GM06990 (cell line): ENCODE measurements at regions not wholly inside any gene's neighbourhood (a gene's known extent, or its start where the extent isn't known, plus 50 kb on each side); places are given as distances from the start of the nearest gene placed in this dataset.

Experiments
- DNase-seq: peaks from one replicate; pipeline ENCODE4 v3.0.0-alpha.2; 2011; ENCODE audit not compliant: insufficient read length; ENCODE audit errors: extremely low read depth
- H3K27me3 ChIP-seq: replicated peaks from 2 replicates; pipeline ENCODE4 v1.6.0; 2011; ENCODE audit warnings: low read length; ENCODE audit not compliant: control insufficient read depth, insufficient read depth
- H3K36me3 ChIP-seq: 2 replicates; pipeline ENCODE4 v1.5.1; 2011; ENCODE audit warnings: low read length; ENCODE audit not compliant: control insufficient read depth, insufficient read depth
- H3K4me3 ChIP-seq: replicated peaks from 2 replicates; pipeline ENCODE4 v1.5.1; 2011; ENCODE audit warnings: low read depth, mild to moderate bottlenecking, control low read depth, low read length
- CTCF ChIP-seq: IDR thresholded peaks from 2 replicates; pipeline ENCODE4 v1.5.1; 2011; ENCODE audit warnings: low read length, control low read depth, mild to moderate bottlenecking, inconsistent platforms; ENCODE audit not compliant: insufficient read depth, poor library complexity, severe bottlenecking

GRCh38 chr5:4245076-4245475 lies 649.4 kb downstream of the IRX1 start:
- no peaks in the 10 kb centered on the region for H3K27me3 ChIP-seq
- H3K36me3 ChIP-seq, result no peaks in the 10 kb centered on the region
- no peak for DNase-seq
- TF ChIP-seq CTCF, result no peak
- no peak overlapping the region for H3K4me3 ChIP-seq

DNA sequence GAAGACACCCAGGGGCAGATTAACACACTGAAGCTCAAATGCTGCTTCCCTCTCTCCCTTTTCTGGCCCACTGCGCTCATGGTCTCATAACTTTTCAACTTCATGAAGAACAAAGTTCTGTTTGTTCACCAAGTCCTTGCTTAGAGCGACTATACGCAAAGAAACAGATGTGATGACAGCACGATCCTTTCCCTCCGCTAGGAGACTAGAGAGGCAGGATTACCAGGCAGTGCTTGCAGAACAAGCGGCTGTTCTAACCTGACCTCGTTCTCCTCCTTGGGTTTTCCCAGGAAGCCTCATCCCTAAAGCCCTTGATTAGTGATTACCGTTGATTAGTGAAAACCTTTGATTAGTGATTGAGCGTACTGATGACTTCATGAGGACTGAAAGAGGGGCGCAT lies 649.9 kb downstream of the IRX1 start:
- no peak for TF ChIP-seq CTCF
- Histone ChIP-seq H3K36me3 (no peaks in the 10 kb centered on the region), H3K4me3 (no peak overlapping the region), H3K27me3 (no peaks in the 10 kb centered on the region)
- DNase-seq, result no peak

DNA sequence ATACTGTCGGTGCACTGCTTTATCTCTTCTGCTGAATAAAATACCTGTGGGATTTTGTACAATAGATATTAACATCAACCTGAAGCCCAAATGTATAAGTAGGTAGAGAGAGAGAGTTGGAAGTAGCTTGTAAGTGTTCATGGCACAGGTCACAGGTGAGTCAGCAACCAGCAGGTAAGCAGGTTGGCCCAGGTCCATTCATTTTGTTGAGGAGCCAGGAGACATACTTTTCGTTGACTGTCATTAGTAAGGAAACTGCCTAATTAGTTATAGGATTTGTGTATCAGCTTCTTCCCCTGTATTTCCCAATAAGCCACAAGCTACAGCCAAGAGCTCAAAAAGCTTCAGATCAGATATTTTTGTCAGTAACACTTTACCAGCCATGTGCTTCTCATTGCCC lies 650.8 kb downstream of the IRX1 start:
- TF ChIP-seq CTCF, result no peak
- H3K4me3 ChIP-seq, result no peak overlapping the region
- H3K36me3 ChIP-seq, result no peaks in the 10 kb centered on the region
- no peaks in the 10 kb centered on the region for H3K27me3 ChIP-seq
- DNase-seq, result no peak

GRCh38 chr5:4250254-4250653 lies 654.6 kb downstream of the IRX1 start:
- no peak for DNase-seq
- no peak for TF ChIP-seq CTCF
- H3K4me3 ChIP-seq, result no peak overlapping the region
- H3K36me3 ChIP-seq, result no peaks in the 10 kb centered on the region
- no peaks in the 10 kb centered on the region for H3K27me3 ChIP-seq

- no peak for TF ChIP-seq CTCF
- H3K4me3 ChIP-seq, result no peak overlapping the region
- H3K27me3 ChIP-seq, result no peaks in the 10 kb centered on the region
- no peak for DNase-seq
- H3K36me3 ChIP-seq, result no peaks in the 10 kb centered on the region
These were observed 656.8 kb downstream of the IRX1 start for GRCh38 chr5:4252385-4252784.

DNA sequence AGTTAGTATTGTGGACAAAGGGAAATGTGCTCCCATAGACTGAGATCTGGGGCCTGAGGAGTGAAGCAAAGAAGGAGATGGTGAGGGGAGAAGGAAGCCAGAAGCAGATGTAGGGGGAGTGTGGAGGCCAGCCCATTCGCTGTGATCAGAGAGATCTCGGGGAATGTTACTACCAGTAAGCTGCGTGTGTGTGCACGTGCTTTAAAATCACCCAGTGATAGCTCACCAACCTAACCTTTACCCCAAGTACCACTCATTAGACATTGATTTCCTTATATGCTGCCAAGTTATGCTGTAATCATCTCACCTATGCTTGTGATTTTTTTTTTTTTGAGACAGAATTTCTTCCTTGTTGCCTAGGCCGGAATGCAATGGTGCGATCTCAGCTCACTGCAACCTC lies 659.1 kb downstream of the IRX1 start:
- no peak for TF ChIP-seq CTCF
- no peak overlapping the region for H3K4me3 ChIP-seq
- H3K36me3 ChIP-seq, result no peaks in the 10 kb centered on the region
- H3K27me3 ChIP-seq, result no peaks in the 10 kb centered on the region
- no peak for DNase-seq
